ENCODE measurements at regions not wholly inside any gene's neighbourhood (a gene's known extent, or its start where the extent isn't known, plus 50 kb on each side); places are given as distances from the start of the nearest gene placed in this dataset.

DNA sequence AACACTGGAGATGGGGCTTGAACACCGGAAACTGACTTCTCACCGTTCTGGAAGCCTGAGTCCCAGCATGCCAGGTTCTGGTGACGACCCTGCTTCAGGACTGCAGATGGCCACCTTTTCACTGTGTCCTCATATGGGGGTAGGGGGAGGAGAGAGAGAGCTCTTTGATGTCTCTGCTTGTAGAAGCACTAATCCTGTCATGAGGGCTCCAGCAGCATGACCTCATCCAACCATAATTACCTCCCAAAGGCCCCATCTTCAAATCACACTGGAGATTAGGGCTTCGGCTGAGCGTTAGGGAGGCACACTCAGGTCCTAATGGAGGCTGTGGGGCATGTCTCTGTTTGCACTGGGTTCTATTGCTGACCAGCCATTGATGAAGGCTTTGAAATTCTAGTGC, 255.3 kb downstream of the TEX29 start:
- TF ChIP-seq, protein P1, sequence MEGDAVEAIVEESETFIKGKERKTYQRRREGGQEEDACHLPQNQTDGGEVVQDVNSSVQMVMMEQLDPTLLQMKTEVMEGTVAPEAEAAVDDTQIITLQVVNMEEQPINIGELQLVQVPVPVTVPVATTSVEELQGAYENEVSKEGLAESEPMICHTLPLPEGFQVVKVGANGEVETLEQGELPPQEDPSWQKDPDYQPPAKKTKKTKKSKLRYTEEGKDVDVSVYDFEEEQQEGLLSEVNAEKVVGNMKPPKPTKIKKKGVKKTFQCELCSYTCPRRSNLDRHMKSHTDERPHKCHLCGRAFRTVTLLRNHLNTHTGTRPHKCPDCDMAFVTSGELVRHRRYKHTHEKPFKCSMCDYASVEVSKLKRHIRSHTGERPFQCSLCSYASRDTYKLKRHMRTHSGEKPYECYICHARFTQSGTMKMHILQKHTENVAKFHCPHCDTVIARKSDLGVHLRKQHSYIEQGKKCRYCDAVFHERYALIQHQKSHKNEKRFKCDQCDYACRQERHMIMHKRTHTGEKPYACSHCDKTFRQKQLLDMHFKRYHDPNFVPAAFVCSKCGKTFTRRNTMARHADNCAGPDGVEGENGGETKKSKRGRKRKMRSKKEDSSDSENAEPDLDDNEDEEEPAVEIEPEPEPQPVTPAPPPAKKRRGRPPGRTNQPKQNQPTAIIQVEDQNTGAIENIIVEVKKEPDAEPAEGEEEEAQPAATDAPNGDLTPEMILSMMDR (conservative IDR thresholded peaks at IDR 0.05; ENCODE audit: low read depth in 2 of 2), result no peak
- TF ChIP-seq EZH2 (IDR thresholded peaks at IDR 0.05; ENCODE audit: low read depth, unreplicated experiment) (no peak), JUNB (IDR thresholded peaks at IDR 0.05; ENCODE audit: unreplicated experiment) (no peak), POLR2AphosphoS5 (IDR thresholded peaks at IDR 0.05; ENCODE audit: low read depth) (no peak), ZNF114 (CRISPR knock-in tag; IDR thresholded peaks at IDR 0.05) (no peak), EZH2phosphoT487 (IDR thresholded peaks at IDR 0.05; ENCODE audit: unreplicated experiment) (no peak)

Measured in GM23338 (cell line).